WTC11 (cell line): ENCODE measurements at regions not wholly inside any gene's neighbourhood (a gene's known extent, or its start where the extent isn't known, plus 50 kb on each side); places are given as distances from the start of the nearest gene placed in this dataset.

Experiments
- ATAC-seq: fragments of 200-7000 bp; cut with Tn5 transposase; 2 replicates; pipeline ENCODE4 v1.10.0; 2021; ENCODE audit warnings: mild to moderate bottlenecking, moderate library complexity
- CTCF ChIA-PET: fragments of 300-600 bp; sonication (Branson Sonifier 250); formaldehyde crosslinking; loops from one replicate; lab custom pipeline; 2021; ENCODE audit warnings: antibody characterized with exemption; lab: Charles Lee
- POLR2A ChIA-PET: fragments of 350-600 bp; sonication (Branson Sonifier 250); formaldehyde crosslinking; loops from one replicate; lab custom pipeline; 2021; ENCODE audit warnings: antibody characterized with exemption; lab: Charles Lee
- DNase-seq: peaks from one replicate; pipeline ENCODE4 v3.0.0; 2021; ENCODE audit warnings: low spot score
- H3K27ac Mint-ChIP-seq: 2 replicates; pipeline ENCODE4 v1.8.0; 2021; ENCODE audit warnings: mixed read lengths
- H3K27me3 Mint-ChIP-seq: 2 replicates; pipeline ENCODE4 v1.8.0; 2021; ENCODE audit warnings: low read depth, mild to moderate bottlenecking, moderate library complexity, mixed read lengths
- H3K36me3 Mint-ChIP-seq: 2 replicates; pipeline ENCODE4 v1.8.0; 2021; ENCODE audit warnings: mixed read lengths
- H3K4me1 Mint-ChIP-seq: 2 replicates; pipeline ENCODE4 v1.8.0; 2022; ENCODE audit warnings: mixed read lengths
- H3K4me3 Mint-ChIP-seq: 2 replicates; pipeline ENCODE4 v1.8.0; 2021; ENCODE audit warnings: mild to moderate bottlenecking, moderate library complexity, mixed read lengths
- H3K9me3 Mint-ChIP-seq: 2 replicates; pipeline ENCODE4 v1.8.0; 2021; ENCODE audit warnings: mixed read lengths
- ATF6 ChIP-seq: sonication (generic); formaldehyde crosslinking; IDR thresholded peaks from 2 replicates; pipeline ENCODE4 v1.8.1; 2023; ENCODE audit warnings: mild to moderate bottlenecking, missing genetic modification reagents
- CREM ChIP-seq: sonication (generic); formaldehyde crosslinking; IDR thresholded peaks from 2 replicates; pipeline ENCODE4 v1.8.1; 2022; ENCODE audit warnings: mild to moderate bottlenecking, missing genetic modification reagents, moderate library complexity
- E2F4 ChIP-seq: sonication (generic); formaldehyde crosslinking; IDR thresholded peaks from 2 replicates; pipeline ENCODE4 v1.8.1; 2022; ENCODE audit warnings: low read depth, mild to moderate bottlenecking, moderate library complexity, missing genetic modification reagents, borderline replicate concordance
- ETV6 ChIP-seq: sonication (generic); formaldehyde crosslinking; IDR thresholded peaks from 2 replicates; pipeline ENCODE4 v1.8.1; 2022; ENCODE audit warnings: mild to moderate bottlenecking, missing genetic modification reagents
- FOXP1 ChIP-seq: sonication (generic); formaldehyde crosslinking; IDR thresholded peaks from 2 replicates; pipeline ENCODE4 v1.8.0; 2022; ENCODE audit warnings: missing genetic modification reagents, mild to moderate bottlenecking, moderate library complexity, borderline replicate concordance
- FOXP4 ChIP-seq: sonication (generic); formaldehyde crosslinking; IDR thresholded peaks from 2 replicates; pipeline ENCODE4 v1.8.0; 2022; ENCODE audit warnings: mild to moderate bottlenecking, missing genetic modification reagents
- HMGXB4 ChIP-seq: sonication (generic); formaldehyde crosslinking; IDR thresholded peaks from 2 replicates; pipeline ENCODE4 v1.8.1; 2023; ENCODE audit warnings: mild to moderate bottlenecking, moderate library complexity, missing genetic modification reagents
- MLX ChIP-seq: sonication (generic); formaldehyde crosslinking; IDR thresholded peaks from 2 replicates; pipeline ENCODE4 v1.8.1; 2023; ENCODE audit warnings: mild to moderate bottlenecking, missing genetic modification reagents, moderate library complexity
- NFATC4 ChIP-seq: fragments of 250-450 bp; sonication (Bioruptor Pico); IDR thresholded peaks from 2 replicates; pipeline ENCODE4 v1.9.0; 2021; ENCODE audit warnings: mild to moderate bottlenecking
- TEAD1 ChIP-seq: sonication (generic); formaldehyde crosslinking; IDR thresholded peaks from 2 replicates; pipeline ENCODE4 v1.8.0; 2022; ENCODE audit warnings: mild to moderate bottlenecking, missing genetic modification reagents
- ZBTB21 ChIP-seq: sonication (generic); formaldehyde crosslinking; IDR thresholded peaks from 2 replicates; pipeline ENCODE4 v1.8.1; 2023; ENCODE audit warnings: mild to moderate bottlenecking, missing genetic modification reagents, borderline replicate concordance
- ZNF512 ChIP-seq: sonication (generic); formaldehyde crosslinking; IDR thresholded peaks from 2 replicates; pipeline ENCODE4 v1.8.1; 2022; ENCODE audit warnings: missing genetic modification reagents, borderline replicate concordance
- ZSCAN18 ChIP-seq: fragments of 250-450 bp; sonication (Bioruptor Pico); IDR thresholded peaks from 2 replicates; pipeline ENCODE4 v2.1.2; 2022; ENCODE audit warnings: mild to moderate bottlenecking, moderate library complexity

- no peak for ATAC-seq
- no peak for DNase-seq
- CTCF ChIA-PET: no interaction called here
These were observed 713.3 kb downstream of the REEP3 start for GRCh38 chr10:64234489-64234888.

GRCh38 chr10:64257704-64258103 lies 736.5 kb downstream of the REEP3 start:
- CTCF ChIA-PET: no interaction called here

More at GRCh38 chr10:64234489-64234888, 713.3 kb downstream of the REEP3 start:
- peaks cover 9% of the 10 kb centered on the region for H3K9me3 Mint-ChIP-seq
- TF ChIP-seq NFATC4 (CRISPR knock-in tag) (no peak), FOXP1 (CRISPR knock-in tag) (no peak), CREM (no peak), ATF6 (no peak), MLX (CRISPR knock-in tag) (no peak), FOXP4 (CRISPR knock-in tag) (no peak), ETV6 (CRISPR knock-in tag) (no peak), ZBTB21 (no peak), ZSCAN18 (CRISPR knock-in tag) (no peak), HMGXB4 (CRISPR knock-in tag) (no peak)
- TF ChIP-seq, all 79 proteins: peak for 0
- Mint-ChIP-seq H3K27ac (no peak overlapping the region), H3K36me3 (no peaks in the 10 kb centered on the region), H3K4me1 (no peaks in the 10 kb centered on the region), H3K27me3 (no peaks in the 10 kb centered on the region), H3K4me3 (no peak overlapping the region)
- POLR2A ChIA-PET: no interaction called here

More at GRCh38 chr10:64257704-64258103, 736.5 kb downstream of the REEP3 start:
- Mint-ChIP-seq H3K4me3 (no peak overlapping the region), H3K9me3 (0 out of 2 replicates have a peak, but pooled peaks cover 3% of the 10 kb centered on the region), H3K27ac (no peak overlapping the region), H3K36me3 (no peaks in the 10 kb centered on the region), H3K4me1 (peaks cover 4% of the 10 kb centered on the region), H3K27me3 (no peaks in the 10 kb centered on the region)
- TF ChIP-seq TEAD1 (CRISPR knock-in tag): no peak
- TF ChIP-seq ZNF512 (CRISPR knock-in tag): no peak
- TF ChIP-seq E2F4 (CRISPR knock-in tag): no peak
- POLR2A ChIA-PET: no interaction called here
- DNase-seq: no peak
- ATAC-seq: no peak
